ENCODE measurements at regions not wholly inside any gene's neighbourhood (a gene's known extent, or its start where the extent isn't known, plus 50 kb on each side); places are given as distances from the start of the nearest gene placed in this dataset.

GRCh38 chr12:24255920-24256665, 306.6 kb upstream of the SOX5 start:
- ATAC-seq: no peak

GRCh38 chr12:24252602-24253001, 303.1 kb upstream of the SOX5 start:
- ATAC-seq: no peak

GRCh38 chr12:24246934-24247333, 297.5 kb upstream of the SOX5 start:
- ATAC-seq: no peak

GRCh38 chr12:24246376-24246775, 296.9 kb upstream of the SOX5 start:
- no peak for ATAC-seq

GRCh38 chr12:24244801-24245200, 295.3 kb upstream of the SOX5 start:
- ATAC-seq: no peak

- ATAC-seq: no peak
Observed at GRCh38 chr12:24244231-24244630, 294.8 kb upstream of the SOX5 start.

- no peak for ATAC-seq
Observed at GRCh38 chr12:24240707-24241106, 291.2 kb upstream of the SOX5 start.

- no peak for ATAC-seq
Observed at GRCh38 chr12:24233519-24234246, 284.2 kb upstream of the SOX5 start.

- no peak for ATAC-seq
Observed at GRCh38 chr12:24232531-24232930, 283.1 kb upstream of the SOX5 start.

- no peak for ATAC-seq
Observed at GRCh38 chr12:24231298-24231697, 281.8 kb upstream of the SOX5 start.

- ATAC-seq: no peak
Observed at GRCh38 chr12:24230061-24230701, 280.7 kb upstream of the SOX5 start.

- no peak for ATAC-seq
Observed at GRCh38 chr12:24229031-24229700, 279.7 kb upstream of the SOX5 start.

GRCh38 chr12:24228371-24228770, 278.9 kb upstream of the SOX5 start:
- ATAC-seq: no peak

GRCh38 chr12:24227551-24227950, 278.1 kb upstream of the SOX5 start:
- no peak for ATAC-seq

GRCh38 chr12:24226745-24227350, 277.4 kb upstream of the SOX5 start:
- no peak for ATAC-seq

GRCh38 chr12:24224401-24224800, 274.9 kb upstream of the SOX5 start:
- ATAC-seq: no peak

GRCh38 chr12:24223926-24224325, 274.5 kb upstream of the SOX5 start:
- ATAC-seq: no peak

- no peak for ATAC-seq
Observed at GRCh38 chr12:24222968-24223367, 273.5 kb upstream of the SOX5 start.

- no peak for ATAC-seq
Observed at GRCh38 chr12:24212496-24212895, 263.0 kb upstream of the SOX5 start.

GRCh38 chr12:24206621-24207020, 257.2 kb upstream of the SOX5 start:
- ATAC-seq: no peak

GRCh38 chr12:24201258-24201970, 251.9 kb upstream of the SOX5 start:
- ATAC-seq: peak in 1 of 2 donors; percentile 23

- no peak for ATAC-seq
Observed at GRCh38 chr12:24200010-24200409, 250.5 kb upstream of the SOX5 start.

Measured in activated CD4-positive, CD25-positive, alpha-beta regulatory T cell treated with anti-CD3 and anti-CD28 coated beads, Interleukin-2, amount 50 U/mL, for 24 hours (primary cell).